Activated CD4-positive, alpha-beta memory T cell treated with anti-CD3 and anti-CD28 coated beads for 36 hours (primary cell): ENCODE measurements at regions not wholly inside any gene's neighbourhood (a gene's known extent, or its start where the extent isn't known, plus 50 kb on each side); places are given as distances from the start of the nearest gene placed in this dataset.

Source experiments
- CTCF ChIA-PET: fragments of 350-600 bp; sonication (Branson Sonifier 250); formaldehyde crosslinking; loops from one replicate; lab custom pipeline; 2021; ENCODE audit warnings: antibody characterized with exemption, inconsistent platforms; lab: Charles Lee
- POLR2A ChIA-PET: fragments of 350-600 bp; sonication (Branson Sonifier 250); formaldehyde crosslinking; loops from one replicate; lab custom pipeline; 2021; ENCODE audit warnings: antibody characterized with exemption; lab: Charles Lee
- DNase-seq: peaks from one replicate; pipeline ENCODE4 v3.0.0-alpha.2; 2020
- H3K27ac Mint-ChIP-seq: one replicate; pipeline ENCODE4 v1.8.0; 2021; ENCODE audit warnings: mixed read lengths
- H3K27me3 Mint-ChIP-seq: one replicate; pipeline ENCODE4 v1.8.0; 2021; ENCODE audit warnings: mixed read lengths
- H3K36me3 Mint-ChIP-seq: one replicate; pipeline ENCODE4 v1.8.0; 2021; ENCODE audit warnings: mixed read lengths
- H3K4me1 Mint-ChIP-seq: one replicate; pipeline ENCODE4 v1.8.0; 2021; ENCODE audit warnings: low read depth, mixed read lengths
- H3K4me3 Mint-ChIP-seq: one replicate; pipeline ENCODE4 v1.8.0; 2021; ENCODE audit warnings: mild to moderate bottlenecking, mixed read lengths
- H3K9me3 Mint-ChIP-seq: one replicate; pipeline ENCODE4 v1.8.0; 2021; ENCODE audit warnings: mixed read lengths
- intact Hi-C: fragments of 100-400 bp; cut with micrococcal nuclease; formaldehyde crosslinking; loops from one replicate; pipeline ENCODE4 v1.15.1; 2023

- H3K9me3 Mint-ChIP-seq, result no peaks in the 10 kb centered on the region
- intact Hi-C loops, result loop anchor here (1.0 kb wide), 1 partner anchor 17 kb away; no protein-coding TSS in a partner anchor
- no peak for DNase-seq
- H3K4me3 Mint-ChIP-seq, result no peak overlapping the region
- H3K27ac Mint-ChIP-seq, result no peak overlapping the region
- H3K27me3 Mint-ChIP-seq, result peaks cover 35% of the 10 kb centered on the region
- H3K36me3 Mint-ChIP-seq, result no peaks in the 10 kb centered on the region
- POLR2A ChIA-PET, result no interaction called here
- H3K4me1 Mint-ChIP-seq, result no peaks in the 10 kb centered on the region
- CTCF ChIA-PET, result interaction anchor here (1.3 kb wide), 2 partner anchors 10 to 19 kb away, joined by 6 read pairs; no protein-coding TSS in a partner anchor
These were observed 200.2 kb downstream of the RBFOX3 start for GRCh38 chr17:79410681-79411080.

GRCh38 chr17:79408251-79408650, 202.6 kb downstream of the RBFOX3 start:
- intact Hi-C loops, result no loop called here
- no peak overlapping the region for H3K27ac Mint-ChIP-seq
- H3K36me3 Mint-ChIP-seq, result no peaks in the 10 kb centered on the region
- no peaks in the 10 kb centered on the region for H3K9me3 Mint-ChIP-seq
- POLR2A ChIA-PET, result no interaction called here
- DNase-seq, result no peak
- no peak overlapping the region for H3K4me3 Mint-ChIP-seq
- H3K27me3 Mint-ChIP-seq, result peaks cover 37% of the 10 kb centered on the region
- CTCF ChIA-PET, result no interaction called here
- H3K4me1 Mint-ChIP-seq, result no peaks in the 10 kb centered on the region

GRCh38 chr17:79407385-79407784, 203.5 kb downstream of the RBFOX3 start:
- DNase-seq, result no peak
- ChIA-PET CTCF (interaction anchor here (7.8 kb wide), 1 partner anchor 16 kb away, joined by 103 read pairs; no protein-coding TSS in a partner anchor), POLR2A (no interaction called here)

DNA sequence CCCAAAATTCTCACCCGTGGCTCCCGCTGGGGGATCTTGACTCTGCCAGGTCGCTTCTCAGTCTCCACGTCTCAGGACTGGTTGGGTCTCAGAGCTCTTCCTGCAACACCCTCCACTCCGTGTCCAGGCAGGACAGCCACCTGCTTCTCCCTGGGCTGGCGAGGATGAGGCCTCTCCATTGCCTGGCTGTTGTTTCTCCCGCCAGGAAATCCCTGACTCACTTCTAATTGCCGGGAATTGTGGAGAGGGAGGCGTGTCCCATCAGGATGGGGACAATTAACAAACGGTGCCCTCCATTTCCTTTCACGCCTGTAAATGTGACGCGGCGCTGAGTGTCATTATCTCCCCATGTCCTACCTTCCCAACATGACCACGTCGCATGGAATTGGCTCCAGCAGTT, 204.5 kb downstream of the RBFOX3 start:
- Mint-ChIP-seq H3K4me1 (peaks cover 2% of the 10 kb centered on the region), H3K27me3 (peaks cover 37% of the 10 kb centered on the region)
- CTCF ChIA-PET, result interaction anchor here (1.7 to 7.8 kb wide), 2 partner anchors 11 to 15 kb away, joined by 3 to 103 read pairs; no protein-coding TSS in a partner anchor

More at GRCh38 chr17:79407385-79407784, 203.5 kb downstream of the RBFOX3 start:
- H3K4me3 Mint-ChIP-seq, result no peak overlapping the region
- no peaks in the 10 kb centered on the region for H3K4me1 Mint-ChIP-seq
- H3K27ac Mint-ChIP-seq, result no peak overlapping the region
- no peaks in the 10 kb centered on the region for H3K9me3 Mint-ChIP-seq
- H3K36me3 Mint-ChIP-seq, result no peaks in the 10 kb centered on the region
- intact Hi-C loops, result no loop called here
- peaks cover 37% of the 10 kb centered on the region for H3K27me3 Mint-ChIP-seq

GRCh38 chr17:79405823-79406222, 205.0 kb downstream of the RBFOX3 start:
- H3K27me3 Mint-ChIP-seq, result peaks cover 41% of the 10 kb centered on the region
- CTCF ChIA-PET, result interaction anchor here (1.7 to 7.8 kb wide), 2 partner anchors 11 to 15 kb away, joined by 3 to 103 read pairs; no protein-coding TSS in a partner anchor
- intact Hi-C loops, result no loop called here

More for the DNA sequence above, 204.5 kb downstream of the RBFOX3 start:
- POLR2A ChIA-PET, result no interaction called here
- no peaks in the 10 kb centered on the region for H3K9me3 Mint-ChIP-seq
- no peak overlapping the region for H3K27ac Mint-ChIP-seq
- intact Hi-C loops, result no loop called here
- DNase-seq, result no peak
- no peaks in the 10 kb centered on the region for H3K36me3 Mint-ChIP-seq
- no peak overlapping the region for H3K4me3 Mint-ChIP-seq

DNA sequence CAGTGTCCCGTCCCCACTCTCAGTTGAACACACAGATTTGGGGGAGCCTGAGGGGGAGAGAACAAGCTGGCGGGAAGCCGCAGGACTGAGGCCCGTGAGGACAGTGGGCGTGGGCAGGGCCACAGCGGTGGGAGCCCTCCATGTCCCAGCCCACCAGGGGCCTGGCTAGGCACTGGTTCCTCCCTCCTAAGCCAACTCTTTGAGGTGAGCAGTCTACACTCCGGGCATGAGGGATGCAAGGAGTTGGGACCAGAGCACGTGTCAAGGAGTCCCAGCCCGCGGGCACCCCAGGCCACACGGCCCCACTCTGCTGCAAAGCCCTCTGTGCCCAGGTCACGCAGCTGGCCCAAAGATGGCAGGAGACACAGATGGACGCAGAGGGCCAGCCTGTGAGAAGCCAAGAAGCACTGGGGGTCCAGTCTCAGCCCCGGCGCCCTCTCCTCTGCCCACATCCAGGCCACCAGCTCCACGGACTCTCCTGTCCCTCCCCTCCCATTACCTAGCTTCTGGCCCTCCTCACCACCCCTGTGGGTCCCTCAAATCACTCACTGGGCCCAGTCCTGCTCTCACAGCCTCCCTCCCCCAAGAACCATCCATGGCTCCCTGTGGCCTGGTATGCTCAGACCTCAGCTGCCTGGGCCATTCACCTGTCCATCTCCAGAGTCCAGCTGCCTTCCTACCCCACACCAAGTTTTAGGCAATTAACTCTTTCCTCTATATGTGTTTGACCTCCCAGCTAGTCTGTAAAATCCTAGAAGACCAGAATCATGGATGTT, 206.5 kb downstream of the RBFOX3 start:
- Mint-ChIP-seq H3K36me3 (no peaks in the 10 kb centered on the region), H3K27ac (no peak overlapping the region), H3K9me3 (no peaks in the 10 kb centered on the region), H3K4me3 (no peak overlapping the region), H3K4me1 (peaks cover 12% of the 10 kb centered on the region), H3K27me3 (peaks cover 51% of the 10 kb centered on the region)
- DNase-seq, result no peak
- ChIA-PET CTCF (interaction anchor here (1.7 to 7.8 kb wide), 2 partner anchors 9 to 13 kb away, joined by 3 to 103 read pairs; no protein-coding TSS in a partner anchor), POLR2A (no interaction called here)
- intact Hi-C loops, result loop anchor here (5.0 kb wide), 1 partner anchor 303 kb away; no protein-coding TSS in a partner anchor

More at GRCh38 chr17:79405823-79406222, 205.0 kb downstream of the RBFOX3 start:
- no peaks in the 10 kb centered on the region for H3K36me3 Mint-ChIP-seq
- H3K4me3 Mint-ChIP-seq, result no peak overlapping the region
- DNase-seq, result no peak
- H3K9me3 Mint-ChIP-seq, result no peaks in the 10 kb centered on the region
- H3K27ac Mint-ChIP-seq, result no peak overlapping the region
- POLR2A ChIA-PET, result no interaction called here
- peaks cover 7% of the 10 kb centered on the region for H3K4me1 Mint-ChIP-seq

GRCh38 chr17:79401704-79402674, 208.9 kb downstream of the RBFOX3 start:
- Mint-ChIP-seq H3K27me3 (peaks cover 45% of the 10 kb centered on the region), H3K4me1 (peaks cover 12% of the 10 kb centered on the region), H3K36me3 (no peaks in the 10 kb centered on the region), H3K27ac (no peak overlapping the region), H3K4me3 (no peak overlapping the region), H3K9me3 (no peaks in the 10 kb centered on the region)
- ChIA-PET CTCF (interaction anchor here (0.7 to 7.8 kb wide), 7 partner anchors 8 to 416 kb away, joined by 3 to 103 read pairs (median 4); no protein-coding TSS in a partner anchor), POLR2A (interaction anchor here (0.5 kb wide), 1 partner anchor 305 kb away, joined by 3 read pairs; no protein-coding TSS in a partner anchor)
- intact Hi-C loops, result loop anchor here (5.0 kb wide), 1 partner anchor 305 kb away; no protein-coding TSS in a partner anchor
- DNase-seq, result no peak

DNA sequence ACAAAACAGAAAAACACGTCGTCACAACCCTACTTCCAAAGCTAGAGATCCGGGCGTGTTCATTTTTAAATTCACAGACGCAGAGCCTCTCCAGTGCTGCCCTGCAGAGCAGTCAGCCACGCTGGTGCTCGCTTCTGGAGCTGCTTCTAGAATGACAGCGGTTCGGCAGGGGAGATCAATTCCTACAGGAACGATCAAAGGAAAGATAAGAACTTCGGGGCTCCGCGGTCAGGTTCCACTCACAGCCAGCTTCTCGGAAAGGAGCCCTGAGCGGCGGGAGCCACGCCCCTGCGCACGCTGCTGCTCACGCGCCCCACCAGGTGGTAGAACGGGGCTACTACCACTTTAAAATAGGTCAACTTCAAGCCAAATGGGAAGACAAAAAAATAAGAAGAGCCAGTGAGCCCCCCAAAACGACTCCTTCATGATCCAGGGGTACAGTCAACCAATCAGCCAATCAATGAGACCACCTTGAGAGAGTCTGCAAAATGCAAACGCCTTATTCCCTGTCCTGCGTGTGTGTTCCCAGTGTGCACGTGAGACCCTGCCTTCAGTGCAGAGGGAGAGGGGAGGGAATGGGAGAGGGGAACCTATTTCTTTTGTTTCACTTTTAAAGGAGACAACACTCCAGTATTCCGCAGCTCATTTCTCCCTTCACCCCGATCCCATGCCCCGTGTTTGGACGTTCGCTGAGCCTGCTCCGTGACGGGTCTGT, 209.7 kb downstream of the RBFOX3 start:
- H3K27me3 Mint-ChIP-seq, result peaks cover 38% of the 10 kb centered on the region
- ChIA-PET POLR2A (interaction anchor here (1.1 kb wide), 1 partner anchor 20 kb away, joined by 3 read pairs; no protein-coding TSS in a partner anchor), CTCF (interaction anchor here (0.5 to 7.8 kb wide), 19 partner anchors 9 to 616 kb away, joined by 3 to 103 read pairs (median 3); no protein-coding TSS in a partner anchor)
- H3K9me3 Mint-ChIP-seq, result no peaks in the 10 kb centered on the region
- H3K36me3 Mint-ChIP-seq, result no peaks in the 10 kb centered on the region
- peak; percentile 82 for DNase-seq
- H3K4me1 Mint-ChIP-seq, result peaks cover 12% of the 10 kb centered on the region
- intact Hi-C loops, result loop anchor here (5.0 kb wide), 1 partner anchor 306 kb away; no protein-coding TSS in a partner anchor
- peak overlapping the region; percentile 34 for H3K27ac Mint-ChIP-seq
- peak overlapping the region; percentile 56 for H3K4me3 Mint-ChIP-seq

- DNase-seq, result no peak
- H3K4me1 Mint-ChIP-seq, result peaks cover 12% of the 10 kb centered on the region
- ChIA-PET POLR2A (no interaction called here), CTCF (no interaction called here)
- no peak overlapping the region for H3K27ac Mint-ChIP-seq
- H3K4me3 Mint-ChIP-seq, result no peak overlapping the region
- H3K9me3 Mint-ChIP-seq, result no peaks in the 10 kb centered on the region
- intact Hi-C loops, result loop anchor here (5.0 kb wide), 1 partner anchor 308 kb away; no protein-coding TSS in a partner anchor
- H3K27me3 Mint-ChIP-seq, result peaks cover 31% of the 10 kb centered on the region
- no peaks in the 10 kb centered on the region for H3K36me3 Mint-ChIP-seq
These were observed 211.2 kb downstream of the RBFOX3 start for GRCh38 chr17:79399610-79400144.

DNA sequence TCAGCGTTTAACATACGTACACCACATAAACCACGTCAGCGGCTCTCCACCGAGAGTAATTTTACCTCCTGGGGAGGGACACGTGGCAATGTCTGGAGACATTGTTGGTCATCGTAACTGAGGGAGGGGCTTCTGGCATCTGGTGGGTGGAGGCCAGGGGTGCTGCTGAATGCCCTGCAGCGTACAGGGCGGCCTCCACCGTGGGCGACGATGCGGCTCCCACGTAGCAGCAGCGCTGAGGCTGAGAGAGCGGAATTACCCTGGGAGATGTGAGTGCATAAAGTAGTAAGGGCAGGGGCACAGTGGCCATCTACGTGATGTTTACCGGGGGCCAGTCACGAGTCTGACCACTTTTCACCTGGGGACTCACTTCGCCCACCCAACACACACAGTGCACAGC, 212.4 kb downstream of the RBFOX3 start:
- ChIA-PET POLR2A (no interaction called here), CTCF (no interaction called here)
- no peak for DNase-seq
- no peak overlapping the region for H3K27ac Mint-ChIP-seq
- H3K36me3 Mint-ChIP-seq, result no peaks in the 10 kb centered on the region
- no peak overlapping the region for H3K4me3 Mint-ChIP-seq
- peaks cover 17% of the 10 kb centered on the region for H3K4me1 Mint-ChIP-seq
- intact Hi-C loops, result no loop called here
- peaks cover 41% of the 10 kb centered on the region for H3K27me3 Mint-ChIP-seq
- no peaks in the 10 kb centered on the region for H3K9me3 Mint-ChIP-seq

DNA sequence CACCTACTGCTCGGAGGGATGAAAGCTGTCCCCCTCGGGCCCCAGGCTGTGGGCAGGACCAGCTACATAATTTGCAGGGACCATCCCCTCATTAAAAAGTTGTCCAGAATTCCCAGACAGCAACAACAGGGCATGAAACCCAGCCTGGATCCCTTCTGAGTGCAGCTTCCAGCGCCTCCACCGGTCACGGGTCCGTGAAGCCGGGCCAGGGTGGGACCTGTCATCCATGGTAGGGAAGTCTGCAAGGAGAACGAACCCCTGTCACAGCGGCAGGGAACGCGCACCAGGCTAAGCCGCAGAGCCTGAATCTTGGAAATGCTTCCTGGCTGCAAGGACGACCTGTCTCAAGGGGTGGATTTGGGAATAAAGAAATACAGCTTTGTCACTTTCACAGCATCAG, 214.2 kb downstream of the RBFOX3 start:
- no peak overlapping the region for H3K27ac Mint-ChIP-seq
- H3K9me3 Mint-ChIP-seq, result no peaks in the 10 kb centered on the region
- no peak for DNase-seq
- no peaks in the 10 kb centered on the region for H3K36me3 Mint-ChIP-seq
- ChIA-PET CTCF (interaction anchor here (0.9 to 1.0 kb wide), 2 partner anchors 332 to 345 kb away, joined by 3 read pairs; no protein-coding TSS in a partner anchor), POLR2A (no interaction called here)
- peaks cover 17% of the 10 kb centered on the region for H3K4me1 Mint-ChIP-seq
- intact Hi-C loops, result no loop called here
- peaks cover 50% of the 10 kb centered on the region for H3K27me3 Mint-ChIP-seq
- H3K4me3 Mint-ChIP-seq, result no peak overlapping the region
